ENCODE measurements at regions not wholly inside any gene's neighbourhood (a gene's known extent, or its start where the extent isn't known, plus 50 kb on each side); places are given as distances from the start of the nearest gene placed in this dataset.

- H3K4me1 Mint-ChIP-seq: peaks cover 11 to 14% of the 10 kb centered on the region in 2 experiments
- H3K9me3 Mint-ChIP-seq: peaks cover 0 to 3% of the 10 kb centered on the region in 2 experiments; a peak in 1 of 5 replicates
- Histone ChIP-seq H3K56ac (ENCODE audit: insufficient read length, low read depth, low read length) (no peak overlapping the region), H2AFZ (ENCODE audit: low read length) (no peak overlapping the region), H3K9ac (ENCODE audit: extremely low read depth, insufficient read length, low read length) (no peak overlapping the region), H3K27me3 (ENCODE audit: insufficient read depth, low read length) (no peaks in the 10 kb centered on the region), H2BK15ac (ENCODE audit: low read depth, low read length) (no peak overlapping the region), H4K20me1 (ENCODE audit: control insufficient read depth, insufficient read depth, insufficient read length) (no peaks in the 10 kb centered on the region), H2AK5ac (ENCODE audit: insufficient read length, low read length) (no peak overlapping the region), H3K4me1 (ENCODE audit: insufficient read depth, low read length) (no peaks in the 10 kb centered on the region), H3K79me2 (ENCODE audit: insufficient read depth, low read length) (no peaks in the 10 kb centered on the region), H3K79me1 (ENCODE audit: insufficient read depth, low read depth, low read length, poor library complexity, severe bottlenecking) (no peaks in the 10 kb centered on the region), H3T11ph (ENCODE audit: low read length) (no peak overlapping the region), H4K5ac (ENCODE audit: insufficient read length, low read depth, low read length) (no peak overlapping the region), H3K18ac (ENCODE audit: insufficient read length, low read depth, low read length) (no peak overlapping the region), H2BK120ac (ENCODE audit: low read depth, low read length, poor library complexity, severe bottlenecking) (no peak overlapping the region), H4K8ac (replicated peaks; ENCODE audit: insufficient read length, low read depth, low read length) (no peak overlapping the region), H3K27ac (ENCODE audit: insufficient read length, low read depth, low read length) (no peak overlapping the region), H3K23ac (ENCODE audit: insufficient read length, low read depth, low read length) (no peak overlapping the region), H2BK5ac (ENCODE audit: insufficient read length, low read length) (no peak overlapping the region), H3K23me2 (ENCODE audit: insufficient read length, low read depth, low read length, poor library complexity, severe bottlenecking) (no peaks in the 10 kb centered on the region), H3K4me2 (ENCODE audit: insufficient read depth, insufficient read length, low read length) (no peak overlapping the region), H2BK20ac (ENCODE audit: low read depth, low read length, poor library complexity, severe bottlenecking) (no peak overlapping the region), H3K14ac (ENCODE audit: insufficient read depth, low read length) (no peak overlapping the region; the same call in 1 of the 2 replicates), H3K9me3 (ENCODE audit: control insufficient read depth, low read depth, low read length) (no peaks in the 10 kb centered on the region), H3K4ac (ENCODE audit: low read depth, low read length) (no peak overlapping the region), H4K91ac (ENCODE audit: insufficient read length, low read depth, low read length) (no peak overlapping the region), H2BK12ac (ENCODE audit: insufficient read length, low read depth, low read length) (no peak overlapping the region)
- DNase-seq: no peak
- no peaks in the 10 kb centered on the region for H3K36me3 Mint-ChIP-seq (ENCODE audit: insufficient read depth in 1 of 3, low read depth in 3 of 3)
- no peak overlapping the region for H3K27ac Mint-ChIP-seq
- no peak overlapping the region for H3K4me3 Mint-ChIP-seq
- no peak for TF ChIP-seq CTCF (conservative IDR thresholded peaks at IDR 0.05)
- no CpG with 5 or more reads among the region's 3 CpGs for WGBS (ENCODE audit: extremely low coverage, insufficient read length, low lambda C conversion rate)
- peaks cover 16% of the 10 kb centered on the region for H3K27me3 Mint-ChIP-seq (ENCODE audit: low read depth)
Observed at GRCh38 chr18:22320771-22321170, 96.9 kb downstream of the CTAGE1 start.
